GM18861 (cell line): ENCODE measurements at regions not wholly inside any gene's neighbourhood (a gene's known extent, or its start where the extent isn't known, plus 50 kb on each side); places are given as distances from the start of the nearest gene placed in this dataset.
"Not testable (repeated sequence)": the region's sequence is repeated elsewhere in the genome, so short reads cannot be mapped to it uniquely, and the experiment has no call there.

Source experiments
- ATAC-seq: cut with Tn5 transposase; IDR thresholded peaks from one replicate; pipeline ENCODE4 v1.9.1; 2021; ENCODE audit not compliant: unreplicated experiment

- no peak for ATAC-seq
Observed at GRCh38 chr7:33779216-33779615, 126.1 kb upstream of the BMPER start.

DNA sequence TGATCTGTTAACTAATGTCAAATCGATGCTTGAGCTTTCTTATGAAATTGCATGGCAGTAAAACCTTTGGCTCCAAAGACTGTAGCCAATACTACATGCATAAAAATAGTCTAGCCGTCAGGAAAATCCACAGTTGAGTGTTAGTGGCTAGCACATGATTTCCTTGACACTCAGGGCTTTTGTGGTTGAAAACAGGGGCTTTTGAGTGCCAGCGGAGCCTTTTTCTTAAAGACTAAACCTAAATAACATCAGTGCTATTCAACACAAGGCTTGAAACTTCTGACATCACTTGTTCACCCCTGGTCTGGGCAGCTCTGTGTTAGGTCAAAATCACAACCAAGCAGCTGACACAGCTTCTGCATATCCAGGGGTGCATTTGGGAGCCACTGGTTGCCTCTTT lies 124.2 kb upstream of the BMPER start:
- ATAC-seq: no peak

- no peak for ATAC-seq
Observed at GRCh38 chr7:33781796-33782195, 123.5 kb upstream of the BMPER start.

DNA sequence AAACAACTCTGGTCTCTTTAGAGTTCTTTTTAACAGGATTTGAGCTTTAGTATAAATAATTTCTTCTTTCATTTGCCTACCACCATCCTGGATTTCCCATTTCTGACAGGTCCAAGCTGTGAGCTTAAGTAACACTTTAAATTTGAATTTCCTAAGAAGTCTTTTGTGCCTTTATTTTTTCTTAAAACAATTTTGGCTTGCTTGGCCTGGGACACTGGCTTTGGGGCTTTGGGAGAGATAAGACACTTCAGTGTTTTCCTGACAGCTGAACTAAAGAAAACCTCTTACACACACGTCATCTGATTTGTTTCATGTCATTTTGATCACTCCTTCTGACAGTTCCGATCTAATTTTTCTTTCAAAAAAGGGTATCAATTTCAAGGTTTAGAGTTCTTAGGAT lies 121.3 kb upstream of the BMPER start:
- no peak for ATAC-seq

DNA sequence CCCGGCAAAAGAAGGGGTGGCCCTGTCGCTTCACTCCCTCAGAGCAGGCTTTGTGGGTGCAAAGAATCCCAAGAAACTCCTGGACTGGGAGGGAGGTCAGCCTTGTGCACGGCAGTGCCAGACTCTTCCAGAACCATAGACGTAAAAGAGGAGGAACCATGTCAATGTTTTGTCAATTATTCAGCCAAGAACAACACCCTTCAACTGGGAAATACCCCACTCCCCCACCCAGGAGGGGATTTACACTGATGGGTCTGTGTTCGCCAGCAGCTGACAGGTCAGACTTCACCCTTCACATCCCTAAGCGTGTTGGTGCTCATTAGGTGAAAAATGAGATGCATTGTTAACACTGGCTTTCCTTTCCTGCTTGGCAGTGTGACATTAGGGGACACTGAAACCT lies 116.8 kb upstream of the BMPER start:
- ATAC-seq: no peak

- ATAC-seq: no peak
Observed at GRCh38 chr7:33789871-33790630, 115.3 kb upstream of the BMPER start.

GRCh38 chr7:33790746-33791145 lies 114.6 kb upstream of the BMPER start:
- ATAC-seq: no peak

- ATAC-seq: no peak
Observed at GRCh38 chr7:33792041-33792440, 113.3 kb upstream of the BMPER start.

DNA sequence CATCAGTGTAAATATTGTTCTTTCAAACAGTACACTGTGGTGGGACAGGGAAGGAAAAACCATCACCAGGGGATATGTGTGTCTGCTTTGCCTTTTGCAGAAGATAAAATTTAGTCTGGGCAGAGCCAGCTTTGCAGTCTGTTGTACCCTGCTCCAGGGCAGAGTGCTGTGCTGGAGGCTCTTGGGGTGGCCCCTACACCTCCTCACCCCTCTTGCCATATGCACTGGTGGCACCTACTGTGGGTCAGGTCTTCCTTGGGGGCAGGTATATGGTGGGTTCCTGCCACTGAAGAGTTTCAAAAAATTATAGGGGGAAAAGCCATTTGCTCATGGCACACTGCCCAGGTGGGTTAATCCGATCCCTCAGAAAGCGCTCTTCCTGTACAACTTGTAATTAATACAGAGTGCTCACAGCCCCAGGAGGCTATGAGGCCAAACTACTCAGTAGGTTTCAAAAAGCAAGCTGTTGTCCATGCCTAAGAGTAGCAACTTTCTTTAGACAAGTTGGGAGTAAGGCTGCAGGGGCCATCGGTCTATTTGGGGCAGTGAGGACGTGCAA lies 112.7 kb upstream of the BMPER start:
- ATAC-seq: no peak

GRCh38 chr7:33793616-33794015 lies 111.7 kb upstream of the BMPER start:
- no peak for ATAC-seq

GRCh38 chr7:33794419-33794818 lies 110.9 kb upstream of the BMPER start:
- ATAC-seq: no peak

GRCh38 chr7:33794959-33795358 lies 110.4 kb upstream of the BMPER start:
- ATAC-seq: no peak

- ATAC-seq: no peak
Observed at GRCh38 chr7:33796538-33796937, 108.8 kb upstream of the BMPER start.

DNA sequence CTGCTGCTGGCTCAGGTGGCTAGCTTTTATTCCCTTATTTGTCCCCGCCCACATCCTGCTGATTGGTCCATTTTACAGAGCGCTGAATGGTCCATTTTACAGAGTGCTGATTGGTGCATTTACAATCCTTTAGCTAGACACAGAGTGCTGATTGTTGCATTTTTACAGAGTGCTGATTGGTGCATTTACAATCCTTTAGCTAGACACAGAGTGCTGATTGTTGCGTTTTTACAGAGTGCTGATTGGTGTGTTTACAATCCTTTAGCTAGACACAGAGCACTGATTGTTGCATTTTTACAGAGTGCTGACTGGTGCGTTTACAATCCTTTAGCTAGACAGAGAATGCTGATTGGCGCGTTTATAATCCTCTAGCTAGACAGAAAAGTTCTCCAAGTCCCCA lies 107.8 kb upstream of the BMPER start:
- ATAC-seq: not testable (repeated sequence)

- ATAC-seq: no peak
Observed at GRCh38 chr7:33798686-33799325, 106.5 kb upstream of the BMPER start.

- no peak for ATAC-seq
Observed at GRCh38 chr7:33799766-33800165, 105.6 kb upstream of the BMPER start.

DNA sequence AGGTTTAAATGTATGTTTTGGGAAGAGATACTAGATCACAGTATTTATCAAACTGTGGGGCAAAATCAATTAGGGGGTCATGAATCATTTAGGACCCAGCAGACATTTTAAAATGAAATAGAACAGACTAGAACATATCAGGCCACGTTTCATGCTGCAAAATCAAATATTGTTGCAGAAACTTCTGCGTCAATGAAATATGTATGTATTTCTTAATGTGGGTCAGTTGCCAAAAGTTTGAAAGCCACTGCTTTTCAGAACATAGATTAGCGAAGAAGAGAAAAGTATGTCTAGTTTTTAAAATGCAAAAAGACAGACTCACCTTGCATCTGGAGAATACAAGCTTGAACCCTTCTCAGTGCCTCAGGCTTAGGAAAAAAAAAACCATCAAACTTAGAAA lies 102.7 kb upstream of the BMPER start:
- ATAC-seq: no peak

- no peak for ATAC-seq
Observed at GRCh38 chr7:33804140-33804660, 101.1 kb upstream of the BMPER start.

DNA sequence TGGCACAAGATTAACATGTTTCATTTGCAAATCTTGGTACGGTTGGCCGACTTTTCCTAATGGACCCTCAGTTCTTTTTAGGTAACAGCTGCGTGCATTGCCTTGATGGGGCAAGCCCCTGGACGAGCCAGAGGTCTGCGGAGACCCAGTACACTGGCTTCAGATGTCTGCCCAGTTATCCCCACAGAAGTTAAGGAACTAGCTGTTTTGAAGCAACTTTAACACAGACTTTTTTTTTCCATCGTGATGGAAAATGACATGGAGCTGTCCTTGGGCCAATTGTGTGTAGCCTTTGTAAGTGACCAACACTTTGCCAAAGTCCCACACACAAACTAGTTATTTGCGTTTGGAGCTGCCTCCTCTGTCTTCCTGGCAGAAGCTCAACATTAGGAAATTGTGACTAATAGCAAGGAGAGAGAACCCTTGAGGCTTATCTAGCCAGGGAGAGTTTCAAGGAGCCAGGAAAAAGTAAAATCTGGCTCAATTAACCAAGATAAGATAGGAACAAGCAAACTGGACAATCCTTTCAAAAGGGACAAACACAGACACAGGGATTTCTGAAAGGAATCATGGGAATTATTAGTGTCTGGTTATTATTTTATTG lies 99.6 kb upstream of the BMPER start:
- ATAC-seq: no peak

- no peak for ATAC-seq
Observed at GRCh38 chr7:33806298-33807154, 98.8 kb upstream of the BMPER start.

DNA sequence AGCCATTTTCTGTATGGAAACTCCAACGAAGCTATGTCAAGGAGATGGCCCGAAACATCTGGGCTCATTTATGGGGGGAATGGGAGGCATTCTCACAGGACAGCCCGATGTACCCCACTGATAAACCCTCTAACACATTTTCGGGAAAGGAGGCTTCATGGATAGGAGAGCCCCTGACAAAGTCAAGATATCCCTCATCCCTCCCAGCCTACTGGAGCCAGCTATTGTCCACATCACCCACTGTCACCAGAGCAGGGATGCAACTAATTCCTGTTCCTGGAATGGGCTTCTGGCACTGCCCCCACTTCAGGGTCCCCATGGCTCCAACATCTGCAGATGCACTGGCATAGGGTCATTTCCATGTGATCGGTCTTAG lies 98.2 kb upstream of the BMPER start:
- no peak for ATAC-seq
